ENCODE measurements at regions not wholly inside any gene's neighbourhood (a gene's known extent, or its start where the extent isn't known, plus 50 kb on each side); places are given as distances from the start of the nearest gene placed in this dataset.

DNA sequence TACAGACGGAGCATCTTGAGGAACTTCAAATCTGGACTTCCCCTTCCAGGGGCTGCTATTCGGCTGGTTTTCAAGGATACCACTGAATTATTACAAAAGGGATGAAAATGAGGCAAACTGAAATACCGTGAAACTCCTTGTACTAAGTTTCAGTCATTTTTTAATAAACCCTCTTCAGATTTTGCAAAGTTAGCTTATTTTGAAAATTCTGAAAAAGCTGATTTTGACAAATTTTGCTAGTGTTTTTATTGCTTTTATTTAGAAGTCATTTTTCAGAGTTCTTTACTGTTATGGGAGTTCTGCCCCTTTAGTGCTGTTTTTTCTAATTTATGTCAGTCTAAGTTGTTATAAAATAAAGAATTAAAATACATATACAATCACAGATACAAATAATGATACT is 390.4 kb upstream of the VRK2 start:
- TF ChIP-seq, protein P1, sequence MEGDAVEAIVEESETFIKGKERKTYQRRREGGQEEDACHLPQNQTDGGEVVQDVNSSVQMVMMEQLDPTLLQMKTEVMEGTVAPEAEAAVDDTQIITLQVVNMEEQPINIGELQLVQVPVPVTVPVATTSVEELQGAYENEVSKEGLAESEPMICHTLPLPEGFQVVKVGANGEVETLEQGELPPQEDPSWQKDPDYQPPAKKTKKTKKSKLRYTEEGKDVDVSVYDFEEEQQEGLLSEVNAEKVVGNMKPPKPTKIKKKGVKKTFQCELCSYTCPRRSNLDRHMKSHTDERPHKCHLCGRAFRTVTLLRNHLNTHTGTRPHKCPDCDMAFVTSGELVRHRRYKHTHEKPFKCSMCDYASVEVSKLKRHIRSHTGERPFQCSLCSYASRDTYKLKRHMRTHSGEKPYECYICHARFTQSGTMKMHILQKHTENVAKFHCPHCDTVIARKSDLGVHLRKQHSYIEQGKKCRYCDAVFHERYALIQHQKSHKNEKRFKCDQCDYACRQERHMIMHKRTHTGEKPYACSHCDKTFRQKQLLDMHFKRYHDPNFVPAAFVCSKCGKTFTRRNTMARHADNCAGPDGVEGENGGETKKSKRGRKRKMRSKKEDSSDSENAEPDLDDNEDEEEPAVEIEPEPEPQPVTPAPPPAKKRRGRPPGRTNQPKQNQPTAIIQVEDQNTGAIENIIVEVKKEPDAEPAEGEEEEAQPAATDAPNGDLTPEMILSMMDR (IDR thresholded peaks at IDR 0.05; ENCODE audit: insufficient read depth, low read length, poor library complexity, severe bottlenecking): no peak
- no peak for TF ChIP-seq EZH2phosphoT487 (conservative IDR thresholded peaks at IDR 0.05; ENCODE audit: low read length)

All from SU-DHL-6 (cell line).